WERI-Rb-1 (cell line): ENCODE measurements at regions not wholly inside any gene's neighbourhood (a gene's known extent, or its start where the extent isn't known, plus 50 kb on each side); places are given as distances from the start of the nearest gene placed in this dataset.

Experiments
- DNase-seq: peaks from one replicate; pipeline ENCODE4 v3.0.0-alpha.2; 2020
- H3K27ac ChIP-seq: fragments of 250-450 bp; sonication (Bioruptor Pico); 2 replicates; pipeline ENCODE4 v1.5.1; 2020; ENCODE audit warnings: mild to moderate bottlenecking, moderate library complexity
- H3K27me3 ChIP-seq: fragments of 250-450 bp; sonication (Bioruptor Pico); 2 replicates; pipeline ENCODE4 v1.5.1; 2021; ENCODE audit warnings: mild to moderate bottlenecking, low read depth, moderate library complexity; ENCODE audit not compliant: insufficient read depth, severe bottlenecking
- H3K36me3 ChIP-seq: fragments of 250-450 bp; sonication (Bioruptor Pico); 2 replicates; pipeline ENCODE4 v1.5.1; 2020; ENCODE audit warnings: mild to moderate bottlenecking, moderate library complexity
- H3K4me3 ChIP-seq: 2 replicates; pipeline ENCODE4 v1.5.1; 2011; ENCODE audit warnings: low read depth, mild to moderate bottlenecking, control low read depth, low read length
- H3K9me3 ChIP-seq: fragments of 250-450 bp; sonication (Bioruptor Pico); 2 replicates; pipeline ENCODE4 v1.5.1; 2021; ENCODE audit warnings: mild to moderate bottlenecking, moderate library complexity; ENCODE audit not compliant: severe bottlenecking
- TF ChIP-seq, protein P1 (sequence below): IDR thresholded peaks from 2 replicates; pipeline ENCODE4 v1.5.1; 2011; ENCODE audit warnings: low read depth, mild to moderate bottlenecking, control low read depth, inconsistent platforms, low read length

DNA sequence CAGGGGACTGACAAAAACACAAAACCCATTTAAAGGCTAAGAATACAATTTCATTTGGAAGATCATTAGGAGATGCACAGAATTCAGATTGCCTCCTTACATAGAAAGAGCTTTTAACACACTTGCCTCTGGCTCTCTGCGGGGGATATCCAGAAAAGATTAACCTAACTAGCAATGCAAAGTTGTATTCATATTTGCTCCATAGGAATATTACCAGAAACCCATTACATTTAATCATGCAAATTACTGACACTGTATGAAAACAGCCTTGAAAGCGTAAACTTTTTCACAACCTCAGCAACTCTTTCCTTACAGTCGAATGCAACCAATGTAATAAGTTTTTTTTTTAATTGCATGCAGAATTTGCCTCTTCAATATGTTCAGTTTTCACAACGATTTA is 1087.3 kb upstream of the PRKX start:
- Histone ChIP-seq H3K27me3 (peaks cover 29% of the 10 kb centered on the region), H3K9me3 (peaks cover 3% of the 10 kb centered on the region), H3K27ac (no peak overlapping the region), H3K4me3 (no peak overlapping the region), H3K36me3 (no peaks in the 10 kb centered on the region)
- TF ChIP-seq, protein P1, sequence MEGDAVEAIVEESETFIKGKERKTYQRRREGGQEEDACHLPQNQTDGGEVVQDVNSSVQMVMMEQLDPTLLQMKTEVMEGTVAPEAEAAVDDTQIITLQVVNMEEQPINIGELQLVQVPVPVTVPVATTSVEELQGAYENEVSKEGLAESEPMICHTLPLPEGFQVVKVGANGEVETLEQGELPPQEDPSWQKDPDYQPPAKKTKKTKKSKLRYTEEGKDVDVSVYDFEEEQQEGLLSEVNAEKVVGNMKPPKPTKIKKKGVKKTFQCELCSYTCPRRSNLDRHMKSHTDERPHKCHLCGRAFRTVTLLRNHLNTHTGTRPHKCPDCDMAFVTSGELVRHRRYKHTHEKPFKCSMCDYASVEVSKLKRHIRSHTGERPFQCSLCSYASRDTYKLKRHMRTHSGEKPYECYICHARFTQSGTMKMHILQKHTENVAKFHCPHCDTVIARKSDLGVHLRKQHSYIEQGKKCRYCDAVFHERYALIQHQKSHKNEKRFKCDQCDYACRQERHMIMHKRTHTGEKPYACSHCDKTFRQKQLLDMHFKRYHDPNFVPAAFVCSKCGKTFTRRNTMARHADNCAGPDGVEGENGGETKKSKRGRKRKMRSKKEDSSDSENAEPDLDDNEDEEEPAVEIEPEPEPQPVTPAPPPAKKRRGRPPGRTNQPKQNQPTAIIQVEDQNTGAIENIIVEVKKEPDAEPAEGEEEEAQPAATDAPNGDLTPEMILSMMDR: no peak
- no peak for DNase-seq

DNA sequence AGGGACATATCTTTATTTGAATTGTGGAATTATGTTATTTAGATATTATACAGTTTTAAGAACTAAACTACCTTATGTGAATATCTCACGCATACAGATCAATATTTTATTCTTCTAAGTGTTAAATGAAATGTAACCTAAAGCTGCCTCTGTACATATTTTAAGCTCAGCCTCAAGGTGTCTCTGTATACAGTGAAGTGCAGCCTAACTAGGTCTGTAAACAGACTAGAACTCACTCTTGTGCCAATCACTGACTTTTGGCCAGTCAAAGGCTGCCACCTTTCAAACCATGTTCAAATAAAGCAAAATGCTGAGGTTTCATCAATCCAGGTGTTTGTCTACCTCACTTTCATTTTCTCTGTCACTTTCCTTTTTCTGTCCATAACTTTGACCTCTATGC is 1074.5 kb upstream of the PRKX start:
- TF ChIP-seq, protein P1: no peak
- Histone ChIP-seq H3K27ac (no peak overlapping the region), H3K9me3 (no peaks in the 10 kb centered on the region), H3K27me3 (peaks cover 47% of the 10 kb centered on the region), H3K36me3 (no peaks in the 10 kb centered on the region), H3K4me3 (no peak overlapping the region)
- DNase-seq: no peak

DNA sequence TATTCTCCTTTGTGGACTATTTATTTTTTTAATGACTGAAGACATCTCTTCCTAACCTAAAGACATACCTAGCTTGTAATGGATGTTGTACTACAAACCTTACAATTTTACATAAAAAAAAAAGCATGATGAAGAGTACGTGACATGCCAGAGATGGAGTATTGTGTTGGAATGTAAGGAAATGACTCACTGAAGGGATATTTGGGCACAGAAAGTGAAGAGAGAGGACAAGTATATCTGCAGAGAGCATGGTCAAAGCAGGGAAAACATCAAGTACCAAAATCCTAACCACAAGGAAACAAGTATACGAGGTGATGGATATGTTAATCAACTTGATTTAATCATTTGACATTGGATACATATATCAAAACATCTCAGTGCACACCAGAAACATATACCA is 1051.4 kb upstream of the PRKX start:
- DNase-seq: no peak
- TF ChIP-seq, protein P1: no peak
- no peak overlapping the region for H3K27ac ChIP-seq
- H3K4me3 ChIP-seq: no peak overlapping the region
- H3K36me3 ChIP-seq: no peaks in the 10 kb centered on the region
- H3K27me3 ChIP-seq: peaks cover 46% of the 10 kb centered on the region
- no peaks in the 10 kb centered on the region for H3K9me3 ChIP-seq

DNA sequence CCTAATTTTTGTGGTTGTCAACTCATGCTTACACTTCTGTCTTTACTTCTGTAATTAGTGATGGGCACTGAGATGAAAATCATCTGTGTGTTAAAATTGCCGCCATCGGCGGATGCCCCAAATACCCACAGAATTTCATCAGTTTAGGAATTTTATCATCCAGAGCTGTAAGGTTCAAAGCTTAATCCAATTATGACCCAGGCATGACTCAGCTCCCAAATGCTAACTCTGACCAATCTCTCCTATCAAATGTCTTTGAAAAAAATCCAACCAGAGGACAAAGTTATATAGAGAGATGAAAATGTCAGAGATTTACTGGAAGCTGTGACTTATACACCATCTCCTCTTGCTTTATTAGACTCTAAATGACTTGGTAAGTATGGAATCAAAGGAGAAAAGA is 1048.7 kb upstream of the PRKX start:
- no peak for DNase-seq

DNA sequence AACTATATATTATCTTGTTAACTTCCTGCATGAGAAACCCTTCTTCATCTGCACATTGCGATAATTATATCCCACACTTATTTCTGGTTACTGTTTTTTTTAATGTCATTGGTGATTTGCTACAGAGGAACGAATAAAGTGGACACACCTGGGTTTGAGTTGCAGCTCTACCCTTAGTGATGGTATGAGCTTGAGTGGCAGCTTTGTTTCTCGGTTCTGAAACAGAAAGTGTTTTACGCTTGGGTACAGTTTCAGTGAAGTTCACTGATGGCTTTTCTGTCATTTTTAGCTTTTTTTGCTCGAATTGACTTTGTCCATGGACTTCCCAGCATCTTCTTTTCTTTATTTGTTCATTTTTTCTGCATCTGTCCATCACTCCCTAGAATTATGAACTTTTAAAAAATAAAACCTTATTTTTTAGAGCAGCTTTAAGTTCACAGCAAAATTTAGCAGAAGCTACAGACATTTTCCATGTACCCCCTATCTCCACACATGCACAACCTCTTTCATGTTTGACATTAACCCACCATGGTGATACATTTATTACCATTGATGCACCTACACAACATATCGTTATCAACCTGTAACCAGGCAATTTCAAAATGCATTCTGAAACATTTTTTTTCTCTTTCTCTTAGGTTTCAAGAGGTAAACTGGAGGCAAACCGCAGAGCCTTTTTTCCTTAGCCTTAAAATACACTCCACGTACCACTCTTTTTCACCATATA is 1041.6 kb upstream of the PRKX start:
- DNase-seq: no peak
- Histone ChIP-seq H3K27me3 (peaks cover 44% of the 10 kb centered on the region), H3K4me3 (no peak overlapping the region), H3K9me3 (no peaks in the 10 kb centered on the region), H3K36me3 (no peaks in the 10 kb centered on the region), H3K27ac (no peak overlapping the region)
- TF ChIP-seq, protein P1: no peak

More for the DNA sequence above, 1048.7 kb upstream of the PRKX start:
- Histone ChIP-seq H3K27ac (no peak overlapping the region), H3K36me3 (no peaks in the 10 kb centered on the region), H3K4me3 (no peak overlapping the region), H3K9me3 (no peaks in the 10 kb centered on the region), H3K27me3 (peaks cover 53% of the 10 kb centered on the region)
- TF ChIP-seq, protein P1: no peak

DNA sequence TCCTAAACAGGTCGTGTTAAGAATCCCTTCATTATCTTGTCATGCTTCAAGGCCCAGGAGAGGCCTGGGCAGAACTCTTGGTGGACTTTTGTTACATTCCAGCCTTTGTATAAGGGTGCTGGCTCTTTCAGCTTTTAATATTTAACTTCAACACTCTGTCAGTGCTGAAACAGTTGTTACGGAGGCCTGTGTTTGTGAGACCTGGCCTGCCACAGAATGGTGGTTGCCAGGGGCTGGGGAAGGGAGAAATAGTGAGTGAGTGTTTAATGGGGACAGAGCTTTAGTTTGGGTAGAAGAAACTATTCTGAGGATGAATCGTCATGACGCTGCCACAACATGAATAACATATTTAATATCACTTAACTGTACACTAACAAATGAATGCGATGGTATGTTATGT is 1027.6 kb upstream of the PRKX start:
- no peak for DNase-seq
- Histone ChIP-seq H3K27me3 (peaks cover 27% of the 10 kb centered on the region), H3K27ac (no peak overlapping the region), H3K9me3 (no peaks in the 10 kb centered on the region), H3K36me3 (no peaks in the 10 kb centered on the region), H3K4me3 (no peak overlapping the region)
- TF ChIP-seq, protein P1: no peak
